Mesendoderm (in vitro differentiated cells): ENCODE measurements at regions not wholly inside any gene's neighbourhood (a gene's known extent, or its start where the extent isn't known, plus 50 kb on each side); places are given as distances from the start of the nearest gene placed in this dataset.

Source experiments
- DNase-seq: peaks from one replicate; pipeline ENCODE4 v3.0.0; 2013
- H2AK5ac ChIP-seq: 2 replicates; pipeline ENCODE4 v1.6.1; 2013; ENCODE audit warnings: low read length, inconsistent platforms
- H2BK120ac ChIP-seq: 2 replicates; pipeline ENCODE4 v1.6.1; 2013; ENCODE audit warnings: low read depth, mild to moderate bottlenecking, low read length, moderate library complexity, mixed read lengths
- H2BK15ac ChIP-seq: replicated peaks from 2 replicates; pipeline ENCODE4 v1.6.1; 2013; ENCODE audit warnings: low read depth, mild to moderate bottlenecking, moderate library complexity
- H2BK5ac ChIP-seq: 2 replicates; pipeline ENCODE4 v1.6.1; 2013; ENCODE audit warnings: low read length, inconsistent platforms
- H3K18ac ChIP-seq: 2 replicates; pipeline ENCODE4 v1.6.1; 2013; ENCODE audit warnings: mild to moderate bottlenecking, low read length, mixed read lengths
- H3K23ac ChIP-seq: one replicate; pipeline ENCODE4 v1.6.1; 2013; ENCODE audit warnings: low read length
- H3K27ac ChIP-seq: 2 replicates; pipeline ENCODE4 v1.5.1; 2013; ENCODE audit warnings: low read depth, mild to moderate bottlenecking, inconsistent platforms, low read length, moderate library complexity
- H3K27me3 ChIP-seq: 2 replicates; pipeline ENCODE4 v1.6.1; 2013; ENCODE audit warnings: low read length, control low read depth, mild to moderate bottlenecking, inconsistent platforms; ENCODE audit not compliant: insufficient read depth, poor library complexity
- H3K36me3 ChIP-seq: 2 replicates; pipeline ENCODE4 v1.6.1; 2013; ENCODE audit warnings: low read length, inconsistent platforms; ENCODE audit not compliant: control insufficient read depth, insufficient read depth
- H3K4ac ChIP-seq: one replicate; pipeline ENCODE4 v1.6.1; 2013; ENCODE audit warnings: low read depth, mild to moderate bottlenecking, low read length, moderate library complexity
- H3K4me1 ChIP-seq: 2 replicates; pipeline ENCODE4 v1.6.1; 2013; ENCODE audit warnings: low read depth, low read length, inconsistent platforms; ENCODE audit not compliant: control insufficient read depth
- H3K4me2 ChIP-seq: 2 replicates; pipeline ENCODE4 v1.6.1; 2013; ENCODE audit warnings: low read length
- H3K4me3 ChIP-seq: 2 replicates; pipeline ENCODE4 v1.5.1; 2013; ENCODE audit warnings: mild to moderate bottlenecking, low read length
- H3K56ac ChIP-seq: one replicate; pipeline ENCODE4 v1.6.1; 2013; ENCODE audit warnings: low read length
- H3K79me1 ChIP-seq: 2 replicates; pipeline ENCODE4 v1.6.1; 2013; ENCODE audit warnings: low read length, inconsistent platforms
- H3K79me2 ChIP-seq: 2 replicates; pipeline ENCODE4 v1.6.1; 2013; ENCODE audit warnings: mild to moderate bottlenecking, low read length; ENCODE audit not compliant: control insufficient read depth, insufficient read depth
- H3K9ac ChIP-seq: 2 replicates; pipeline ENCODE4 v1.6.1; 2013; ENCODE audit warnings: low read length, inconsistent platforms
- H4K5ac ChIP-seq: one replicate; pipeline ENCODE4 v1.6.1; 2013; ENCODE audit warnings: low read length
- H4K8ac ChIP-seq: one replicate; pipeline ENCODE4 v1.6.1; 2013; ENCODE audit warnings: low read depth, mild to moderate bottlenecking, control low read depth, low read length, moderate library complexity
- WGBS: extraction: QIAGEN DNeasy Blood & Tissue Kit; methylation state at CpG from one replicate; pipeline ENCODE4 v1.1.7; 2013; ENCODE audit warnings: low lambda C conversion rate, missing lambda C conversion rate; ENCODE audit not compliant: insufficient coverage; ENCODE audit errors: extremely low coverage; 5-methylcytosine and 5-hydroxymethylcytosine counted together

DNA sequence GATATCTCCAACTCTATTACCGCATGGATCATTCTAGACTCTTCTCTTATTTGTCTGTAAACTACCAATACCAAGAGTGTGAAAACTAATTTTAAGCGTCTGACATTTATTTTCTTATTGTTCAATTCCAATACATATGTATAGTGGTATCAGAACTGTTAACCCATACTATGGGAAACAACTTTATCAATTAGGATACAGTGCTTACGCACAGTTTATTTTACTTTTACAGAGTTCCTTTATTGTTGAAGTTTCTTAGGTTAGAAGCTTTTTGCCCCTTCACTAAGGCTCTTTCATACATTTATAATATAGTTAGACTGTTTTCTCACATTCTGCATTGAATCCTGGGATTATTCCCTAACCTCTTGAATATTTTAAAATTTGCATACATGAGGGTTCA is 198.8 kb upstream of the RGPD4 start:
- Histone ChIP-seq H3K23ac (no peak overlapping the region), H3K27me3 (no peaks in the 10 kb centered on the region), H3K27ac (no peak overlapping the region), H3K9ac (no peak overlapping the region), H3K36me3 (no peaks in the 10 kb centered on the region), H3K4me3 (no peak overlapping the region), H3K4ac (no peak overlapping the region), H3K56ac (no peak overlapping the region), H4K5ac (no peak overlapping the region), H3K79me2 (no peaks in the 10 kb centered on the region), H3K18ac (no peak overlapping the region), H4K8ac (no peak overlapping the region), H2AK5ac (no peak overlapping the region), H3K4me1 (no peaks in the 10 kb centered on the region), H3K79me1 (no peaks in the 10 kb centered on the region), H2BK120ac (no peak overlapping the region), H2BK15ac (no peak overlapping the region), H3K4me2 (no peak overlapping the region), H2BK5ac (no peak overlapping the region)
- whole genome bisulfite sequencing: no CpG with 5 or more reads among the region's 3 CpGs
- DNase-seq: no peak

DNA sequence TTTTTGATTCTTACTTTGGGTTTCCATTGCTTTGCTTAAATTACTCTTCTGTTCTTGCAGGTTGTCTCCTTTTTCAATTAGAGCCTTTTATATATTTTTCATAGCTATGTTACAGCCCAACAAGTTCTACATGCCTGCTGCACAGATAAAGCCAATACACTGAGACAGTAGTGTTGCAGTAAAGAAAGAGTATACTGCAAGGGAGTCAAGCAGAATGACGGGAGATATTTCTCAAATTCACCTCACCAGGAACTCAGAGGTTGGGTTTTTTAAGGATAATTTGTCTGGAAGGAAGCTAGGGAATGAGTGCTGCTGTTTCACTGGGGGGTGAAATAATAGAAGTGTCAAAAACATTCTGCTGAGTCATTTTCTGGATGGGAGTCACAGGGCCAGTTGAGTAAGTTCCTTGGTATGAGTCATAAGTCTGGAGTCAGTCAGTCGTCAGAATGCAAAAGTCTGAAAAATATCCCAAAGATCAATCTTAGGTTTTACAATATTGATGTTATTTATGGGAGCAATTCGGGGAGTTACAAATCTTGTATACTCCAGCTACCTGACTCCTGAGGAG is 193.0 kb upstream of the RGPD4 start:
- Histone ChIP-seq H3K23ac (no peak overlapping the region), H3K18ac (no peak overlapping the region), H4K5ac (no peak overlapping the region), H3K27ac (no peak overlapping the region), H3K4me1 (no peaks in the 10 kb centered on the region), H3K56ac (no peak overlapping the region), H2AK5ac (no peak overlapping the region), H3K4me2 (no peak overlapping the region), H3K9ac (no peak overlapping the region), H3K4me3 (no peak overlapping the region), H3K27me3 (no peaks in the 10 kb centered on the region), H3K79me1 (no peaks in the 10 kb centered on the region), H3K36me3 (no peaks in the 10 kb centered on the region), H2BK15ac (no peak overlapping the region), H2BK5ac (no peak overlapping the region), H2BK120ac (no peak overlapping the region), H3K4ac (no peak overlapping the region), H4K8ac (no peak overlapping the region), H3K79me2 (no peaks in the 10 kb centered on the region)
- peak; percentile 13 for DNase-seq
- WGBS: no CpG with 5 or more reads among the region's 3 CpGs

DNA sequence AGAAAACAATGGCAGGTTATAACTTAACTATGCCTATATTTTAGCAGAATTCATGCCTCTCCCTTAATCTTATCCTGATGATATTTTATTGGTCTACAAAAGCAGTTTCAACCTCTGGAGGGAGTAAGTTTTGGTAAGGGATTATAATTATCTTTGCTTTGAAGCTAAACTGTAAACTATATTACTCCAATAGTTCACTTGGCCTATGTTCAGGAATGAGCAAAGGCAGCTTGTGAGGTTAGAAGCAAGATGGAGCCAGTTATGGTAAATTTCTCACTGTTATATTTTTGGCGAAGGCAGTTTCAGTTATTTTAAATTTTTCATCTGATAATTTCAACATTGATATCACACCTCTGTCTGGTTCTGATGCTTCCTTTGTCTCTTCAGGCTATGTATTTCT is 192.5 kb upstream of the RGPD4 start:
- no peak overlapping the region for H3K9ac ChIP-seq
- no peak overlapping the region for H4K8ac ChIP-seq
- H3K27ac ChIP-seq: no peak overlapping the region
- H3K4me1 ChIP-seq: no peaks in the 10 kb centered on the region
- no peaks in the 10 kb centered on the region for H3K27me3 ChIP-seq
- no peaks in the 10 kb centered on the region for H3K36me3 ChIP-seq
- H3K79me1 ChIP-seq: no peaks in the 10 kb centered on the region
- no peak overlapping the region for H2BK15ac ChIP-seq
- H3K4me3 ChIP-seq: no peak overlapping the region
- no peak overlapping the region for H2BK5ac ChIP-seq
- H3K23ac ChIP-seq: no peak overlapping the region
- no peak overlapping the region for H2BK120ac ChIP-seq
- no peak overlapping the region for H3K4me2 ChIP-seq
- no peak overlapping the region for H3K56ac ChIP-seq
- DNase-seq: no peak
- H3K18ac ChIP-seq: no peak overlapping the region
- H4K5ac ChIP-seq: no peak overlapping the region
- H3K4ac ChIP-seq: no peak overlapping the region
- WGBS: no CpG with 5 or more reads among the region's 1 CpG
- no peaks in the 10 kb centered on the region for H3K79me2 ChIP-seq
- H2AK5ac ChIP-seq: no peak overlapping the region

DNA sequence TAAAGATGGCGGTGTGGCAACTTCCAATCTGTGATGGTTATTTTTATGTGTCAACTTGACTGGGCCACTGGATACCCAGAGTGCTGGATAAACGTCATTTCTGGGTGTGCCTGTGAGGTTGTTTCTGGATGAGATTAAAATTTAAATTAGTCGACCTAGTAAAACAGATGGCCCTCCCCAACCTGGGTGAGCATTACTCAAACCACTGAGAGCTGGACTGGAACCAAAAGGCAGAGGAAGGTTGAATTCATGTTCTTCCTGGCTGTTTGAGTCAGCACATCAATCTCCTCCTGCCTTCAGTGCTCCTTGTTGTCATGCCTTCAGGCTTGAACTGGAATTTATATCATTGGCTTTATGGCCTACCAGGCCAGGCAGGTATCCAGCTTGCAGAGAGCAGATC is 190.8 kb upstream of the RGPD4 start:
- no peak overlapping the region for H2BK5ac ChIP-seq
- no peak overlapping the region for H3K4ac ChIP-seq
- H3K4me3 ChIP-seq: no peak overlapping the region
- H3K27ac ChIP-seq: no peak overlapping the region
- no peaks in the 10 kb centered on the region for H3K79me2 ChIP-seq
- no CpG with 5 or more reads among the region's 3 CpGs for WGBS
- H2BK15ac ChIP-seq: no peak overlapping the region
- H2BK120ac ChIP-seq: no peak overlapping the region
- no peak overlapping the region for H3K23ac ChIP-seq
- no peaks in the 10 kb centered on the region for H3K36me3 ChIP-seq
- no peak overlapping the region for H2AK5ac ChIP-seq
- no peak overlapping the region for H3K56ac ChIP-seq
- H3K9ac ChIP-seq: no peak overlapping the region
- H3K18ac ChIP-seq: no peak overlapping the region
- DNase-seq: no peak
- H3K27me3 ChIP-seq: no peaks in the 10 kb centered on the region
- H3K4me1 ChIP-seq: no peaks in the 10 kb centered on the region
- no peak overlapping the region for H4K5ac ChIP-seq
- H3K4me2 ChIP-seq: no peak overlapping the region
- H3K79me1 ChIP-seq: no peaks in the 10 kb centered on the region
- no peak overlapping the region for H4K8ac ChIP-seq

DNA sequence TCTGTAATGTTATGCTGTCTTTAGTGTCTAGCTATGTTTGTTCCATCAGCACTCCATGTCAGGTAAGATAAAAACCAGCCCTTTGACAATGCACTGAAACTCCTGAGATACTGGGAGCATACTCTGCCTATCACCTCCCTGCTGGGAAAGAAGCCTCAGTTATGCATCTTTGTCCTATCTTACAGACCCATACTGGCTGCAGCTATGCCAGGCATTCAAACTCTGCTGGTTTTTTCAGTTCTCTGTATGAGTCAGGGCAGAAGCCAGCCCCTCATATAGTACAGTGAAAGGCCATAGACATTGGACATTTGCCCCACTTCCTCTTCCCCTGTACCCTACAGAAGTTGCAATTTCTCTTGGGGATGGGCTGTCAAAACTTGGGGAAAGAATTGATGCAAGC is 181.1 kb upstream of the RGPD4 start:
- no peaks in the 10 kb centered on the region for H3K27me3 ChIP-seq

DNA sequence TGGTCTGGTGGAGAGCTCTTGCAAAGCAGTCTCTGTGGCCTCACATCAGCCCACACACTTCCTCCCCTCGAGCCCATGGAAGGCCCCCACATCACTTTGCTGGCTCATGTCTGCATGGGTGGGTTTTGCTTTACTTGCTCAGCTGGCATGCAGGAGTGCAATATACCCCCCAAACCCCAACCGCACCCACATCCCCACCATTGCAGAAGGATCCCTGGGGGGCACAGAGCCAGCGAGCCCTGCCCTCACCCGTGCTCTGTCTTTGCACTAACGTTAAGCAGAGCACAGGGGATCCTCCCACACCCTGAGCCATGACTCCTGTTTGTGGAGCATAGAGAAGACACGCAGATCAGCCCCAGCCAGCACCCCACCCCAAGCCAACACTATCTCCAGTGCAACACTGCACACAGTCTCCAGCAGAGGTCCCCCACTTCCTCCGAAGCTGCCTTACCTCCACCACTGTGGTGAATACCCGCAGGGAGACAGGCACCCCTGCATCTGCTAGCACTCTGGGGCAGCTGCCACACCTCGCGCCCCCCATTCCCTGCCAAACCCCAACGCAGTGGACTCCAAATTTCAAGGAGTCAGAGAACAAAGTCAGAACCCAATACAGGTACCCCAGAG is 177.8 kb upstream of the RGPD4 start:
- WGBS: no CpG with 5 or more reads among the region's 11 CpGs
- Histone ChIP-seq H2BK120ac (no peak overlapping the region), H3K27me3 (no peaks in the 10 kb centered on the region), H3K79me1 (no peaks in the 10 kb centered on the region), H3K4me1 (no peaks in the 10 kb centered on the region), H2BK5ac (no peak overlapping the region), H3K4me2 (no peak overlapping the region), H3K56ac (no peak overlapping the region), H3K27ac (no peak overlapping the region), H4K8ac (no peak overlapping the region), H3K79me2 (no peaks in the 10 kb centered on the region), H3K4ac (no peak overlapping the region), H3K23ac (no peak overlapping the region), H4K5ac (no peak overlapping the region), H3K9ac (no peak overlapping the region), H3K4me3 (no peak overlapping the region), H2AK5ac (no peak overlapping the region), H2BK15ac (no peak overlapping the region), H3K36me3 (no peaks in the 10 kb centered on the region), H3K18ac (no peak overlapping the region)
- DNase-seq: peak; percentile 12

More for the DNA sequence above, 181.1 kb upstream of the RGPD4 start:
- H4K5ac ChIP-seq: no peak overlapping the region
- H2BK5ac ChIP-seq: no peak overlapping the region
- no peak overlapping the region for H3K4me2 ChIP-seq
- no peak overlapping the region for H3K9ac ChIP-seq
- no peaks in the 10 kb centered on the region for H3K36me3 ChIP-seq
- no peak overlapping the region for H4K8ac ChIP-seq
- H3K18ac ChIP-seq: no peak overlapping the region
- peak; percentile 42 for DNase-seq
- no peak overlapping the region for H3K56ac ChIP-seq
- no peak overlapping the region for H3K23ac ChIP-seq
- no peak overlapping the region for H2BK120ac ChIP-seq
- H3K4me3 ChIP-seq: no peak overlapping the region
- H3K4ac ChIP-seq: no peak overlapping the region
- no peaks in the 10 kb centered on the region for H3K79me1 ChIP-seq
- H3K4me1 ChIP-seq: no peaks in the 10 kb centered on the region
- no peak overlapping the region for H2BK15ac ChIP-seq
- H3K79me2 ChIP-seq: no peaks in the 10 kb centered on the region
- H3K27ac ChIP-seq: no peak overlapping the region
- H2AK5ac ChIP-seq: no peak overlapping the region
